AG08395 (cell line): ENCODE measurements at regions not wholly inside any gene's neighbourhood (a gene's known extent, or its start where the extent isn't known, plus 50 kb on each side); places are given as distances from the start of the nearest gene placed in this dataset.

Experiments used
- DNase-seq: peaks from one replicate; pipeline ENCODE4 v3.0.0; 2012; ENCODE audit warnings: mixed read lengths, low spot score

GRCh38 chr5:67467110-67467509 lies 270.5 kb upstream of the CD180 start:
- DNase-seq, result no peak

DNA sequence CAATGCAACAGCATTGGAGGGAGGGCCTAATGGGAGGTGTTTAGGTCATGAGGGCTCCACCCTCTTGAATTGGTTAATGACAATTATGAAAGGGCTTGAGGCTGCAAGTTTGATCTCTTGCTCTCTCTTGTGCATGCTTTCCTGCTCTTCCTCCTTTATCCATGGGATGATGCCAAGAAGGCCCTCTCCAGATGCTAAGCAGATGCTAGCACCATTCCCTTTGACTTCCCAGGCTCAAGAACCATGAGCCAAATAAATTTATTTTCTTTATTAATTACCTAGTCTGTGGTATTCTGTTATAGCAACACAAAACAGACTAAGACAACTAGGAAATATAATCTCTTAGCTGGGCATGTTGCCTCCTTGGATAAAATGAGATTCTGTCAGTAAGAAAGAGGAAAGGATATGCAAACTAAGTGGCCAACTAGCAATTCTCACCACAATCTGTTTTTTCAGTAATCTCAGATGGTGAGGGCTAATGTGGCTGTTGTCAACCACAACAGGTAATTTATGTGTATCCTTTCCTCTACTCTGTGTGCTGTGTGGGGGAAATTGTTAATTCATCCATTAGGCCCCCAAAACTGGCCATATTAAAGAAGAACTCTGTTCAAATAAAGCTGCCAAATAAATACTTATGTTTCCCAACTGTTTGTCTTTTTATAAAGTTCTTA lies 269.1 kb upstream of the CD180 start:
- DNase-seq, result no peak

DNA sequence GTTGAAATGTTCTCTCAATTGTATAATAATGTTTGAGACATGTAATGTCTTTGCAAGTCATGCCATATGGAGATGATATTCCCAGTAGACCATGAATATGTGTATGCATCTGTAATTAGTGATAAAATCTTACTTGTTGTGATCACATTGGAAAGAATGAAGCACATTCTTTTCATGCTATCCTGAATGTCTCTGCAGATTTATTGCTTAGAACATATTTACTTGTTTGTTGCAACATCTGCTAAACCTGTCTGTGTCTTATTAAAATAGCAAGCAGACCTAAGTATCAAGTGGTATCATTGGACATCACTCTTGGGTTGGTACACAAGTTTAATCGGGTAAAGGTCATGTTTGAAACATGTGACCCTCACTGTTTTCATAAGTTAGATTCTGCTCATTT lies 265.5 kb upstream of the CD180 start:
- DNase-seq, result peak; percentile 10

- no peak for DNase-seq
These were observed 262.7 kb upstream of the CD180 start for GRCh38 chr5:67459253-67459652.

GRCh38 chr5:67455970-67456369 lies 259.4 kb upstream of the CD180 start:
- no peak for DNase-seq

- no peak for DNase-seq
These were observed 258.5 kb upstream of the CD180 start for GRCh38 chr5:67454957-67455561.

DNA sequence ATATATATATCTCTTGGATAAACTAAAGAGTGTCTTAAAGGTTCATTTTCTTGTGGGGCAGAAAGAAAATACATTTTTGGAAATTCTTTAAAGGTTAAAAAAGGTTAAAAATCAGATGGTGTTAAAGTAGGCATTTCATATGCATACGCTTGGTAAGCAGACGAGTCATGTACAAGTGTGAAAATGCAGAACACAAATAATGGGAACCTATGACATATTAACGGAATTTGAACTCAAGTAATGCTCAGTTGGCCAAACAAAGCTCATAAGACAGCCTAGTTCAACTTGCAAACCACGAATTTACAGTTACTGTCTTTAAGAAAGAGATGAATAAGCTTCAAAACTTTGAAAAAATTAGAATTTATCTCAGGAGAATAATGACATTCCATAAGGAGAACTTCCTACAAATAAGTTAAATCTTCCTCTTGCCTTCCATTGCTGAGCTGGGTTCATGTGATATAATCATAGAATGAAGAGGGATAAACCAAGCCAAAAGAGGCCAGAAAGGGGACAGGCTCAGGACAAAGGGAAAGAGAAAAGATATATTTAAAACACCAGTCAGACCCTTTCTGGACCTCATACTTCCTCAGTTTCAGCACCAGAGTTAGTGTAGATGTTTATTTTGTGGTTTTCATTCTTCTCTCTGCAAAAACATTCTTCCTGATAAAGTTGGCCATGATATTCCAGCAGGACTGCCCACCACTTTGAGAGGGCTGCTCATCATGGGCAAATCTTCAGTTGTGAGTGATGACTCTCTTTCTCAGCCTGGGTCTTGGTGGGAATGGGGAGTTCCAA lies 256.7 kb upstream of the CD180 start:
- DNase-seq, result no peak

DNA sequence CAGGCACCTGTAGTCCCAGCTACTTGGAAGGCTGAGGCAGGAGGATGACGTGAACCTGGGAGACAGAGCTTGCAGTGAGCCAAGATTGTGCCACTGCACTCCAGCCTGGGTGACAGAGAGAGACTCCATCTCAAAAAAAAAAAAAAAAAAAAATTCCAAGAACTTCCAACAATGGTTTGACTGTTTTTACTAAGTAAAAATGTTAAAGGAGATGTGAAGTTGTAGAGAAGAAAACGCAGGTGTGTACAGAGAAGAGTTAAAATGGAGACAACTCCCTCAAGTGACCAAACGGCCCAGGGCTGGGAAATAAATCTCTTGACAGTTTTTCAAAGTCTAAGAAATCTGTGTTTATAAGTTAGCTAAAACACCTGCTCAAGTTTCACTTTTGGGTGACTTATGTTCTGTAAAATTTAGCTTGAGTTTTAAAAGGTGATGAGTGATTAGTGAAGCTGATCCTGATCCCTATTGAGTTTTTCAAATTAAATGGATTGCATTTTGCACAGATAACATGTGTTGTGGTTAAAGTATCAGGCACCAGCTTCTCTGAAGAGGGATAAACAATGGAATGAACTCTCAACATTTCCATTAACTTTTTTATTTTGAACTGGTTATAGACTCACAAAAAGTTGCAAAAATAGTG lies 255.2 kb upstream of the CD180 start:
- DNase-seq, result no peak

GRCh38 chr5:67447732-67448131 lies 251.1 kb upstream of the CD180 start:
- DNase-seq, result no peak

DNA sequence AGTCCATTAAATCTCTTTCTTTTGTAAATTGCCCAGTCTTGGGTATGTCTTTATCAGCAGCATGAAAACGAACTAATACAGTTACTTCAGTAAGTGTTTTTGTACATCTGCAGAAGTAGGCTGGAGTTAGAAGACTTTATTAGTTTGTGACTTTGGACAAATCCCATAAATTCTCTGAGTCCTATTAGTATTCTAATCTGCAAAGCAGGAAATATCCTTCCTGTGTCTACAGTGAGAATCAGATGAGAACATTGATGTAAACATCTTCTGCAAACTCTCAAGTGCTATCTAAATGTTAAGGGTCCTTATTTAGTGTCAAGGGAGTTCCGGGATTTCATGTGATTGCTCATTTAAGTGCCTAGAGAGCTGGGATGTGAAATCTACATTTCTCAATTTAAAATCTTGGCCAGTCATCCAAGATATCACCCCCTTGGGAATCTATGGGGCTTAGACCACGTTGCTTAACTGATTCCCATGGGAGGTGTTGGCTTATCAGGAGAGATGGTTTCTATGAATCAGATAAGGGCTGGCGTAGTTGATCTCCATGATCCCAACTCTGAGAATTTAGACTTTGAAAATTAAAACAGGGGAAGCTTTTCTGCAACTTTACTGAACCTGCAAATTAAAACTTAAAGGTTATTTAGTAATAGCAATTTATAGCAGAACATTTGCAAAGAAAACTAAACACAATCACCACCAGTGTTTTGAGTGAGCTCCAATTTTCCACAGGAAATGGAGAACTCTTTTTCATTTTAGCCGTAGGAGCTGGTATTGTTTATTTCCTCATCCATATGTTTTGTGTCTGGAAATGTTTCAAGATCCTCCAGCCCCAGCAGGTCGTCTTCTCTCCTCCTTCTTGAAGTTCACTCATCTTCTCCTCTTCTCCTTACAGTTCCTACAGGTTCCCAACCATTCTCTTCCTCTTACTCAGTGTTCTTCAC lies 241.6 kb upstream of the CD180 start:
- no peak for DNase-seq

- DNase-seq, result no peak
These were observed 238.4 kb upstream of the CD180 start for GRCh38 chr5:67435032-67435431.

GRCh38 chr5:67434466-67434865 lies 237.9 kb upstream of the CD180 start:
- DNase-seq, result no peak

GRCh38 chr5:67432606-67433005 lies 236.0 kb upstream of the CD180 start:
- no peak for DNase-seq

GRCh38 chr5:67431191-67431590 lies 234.6 kb upstream of the CD180 start:
- no peak for DNase-seq

DNA sequence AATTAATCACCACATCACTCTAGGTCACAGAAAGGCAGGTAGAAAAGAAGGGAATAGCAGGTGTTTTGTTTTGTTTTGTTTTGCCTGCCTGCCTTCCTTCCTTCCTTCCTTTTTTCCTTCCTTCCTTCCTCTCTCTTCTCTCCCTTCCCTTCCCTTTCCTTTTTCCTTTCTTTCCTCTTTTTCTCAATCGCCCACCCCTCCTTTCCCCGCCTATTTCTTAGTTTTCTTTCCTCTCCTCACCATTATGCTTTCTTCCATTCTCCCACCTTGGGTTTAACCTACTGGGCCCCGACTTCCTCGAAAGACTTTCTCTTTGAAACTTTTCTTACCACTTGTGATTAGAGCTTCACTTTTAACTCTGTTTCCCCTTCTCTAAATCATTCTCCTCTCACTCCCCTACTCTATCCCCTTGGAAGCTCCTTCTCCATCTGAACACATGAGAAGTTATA lies 231.3 kb upstream of the CD180 start:
- no peak for DNase-seq

DNA sequence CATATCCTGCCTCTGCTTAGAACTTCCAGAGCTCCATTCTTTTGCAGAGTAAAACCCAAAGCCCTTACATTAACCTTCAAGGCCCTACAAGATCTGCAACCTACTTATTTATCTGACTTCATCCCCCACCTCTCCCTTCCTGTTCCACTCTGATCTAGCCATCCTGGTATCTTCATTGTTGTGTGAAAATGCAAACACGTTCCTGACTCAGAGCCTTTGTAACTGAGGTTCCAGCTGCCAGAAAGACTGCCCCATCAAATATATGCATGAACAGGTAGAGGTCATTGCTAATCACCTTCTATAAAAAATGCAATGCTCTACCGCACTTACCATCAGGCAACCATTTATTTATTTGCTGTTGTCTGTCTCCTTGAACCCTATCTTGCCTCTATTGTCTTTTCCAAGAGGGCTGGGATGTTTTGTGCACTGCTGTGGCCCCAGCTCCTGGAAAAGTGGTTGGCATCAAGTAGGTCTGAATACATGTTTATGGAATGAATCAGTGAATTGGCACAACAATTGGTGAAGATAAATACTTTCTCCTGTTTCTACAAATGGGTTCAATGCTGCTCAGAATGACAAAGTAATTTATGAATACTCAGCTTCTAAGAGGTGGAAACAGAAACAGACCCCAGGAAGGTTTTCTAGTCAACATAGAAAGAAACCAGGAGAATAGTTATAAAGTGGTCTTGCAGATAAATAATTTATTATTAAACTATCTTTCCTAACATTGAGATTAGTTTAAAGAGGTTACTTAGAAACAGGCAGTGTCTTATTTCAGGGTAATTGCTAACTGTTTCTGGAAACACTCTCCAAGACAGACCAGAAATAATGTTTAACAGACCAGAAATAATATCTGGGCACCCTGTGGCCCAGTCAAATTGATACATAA lies 230.6 kb upstream of the CD180 start:
- DNase-seq, result no peak

DNA sequence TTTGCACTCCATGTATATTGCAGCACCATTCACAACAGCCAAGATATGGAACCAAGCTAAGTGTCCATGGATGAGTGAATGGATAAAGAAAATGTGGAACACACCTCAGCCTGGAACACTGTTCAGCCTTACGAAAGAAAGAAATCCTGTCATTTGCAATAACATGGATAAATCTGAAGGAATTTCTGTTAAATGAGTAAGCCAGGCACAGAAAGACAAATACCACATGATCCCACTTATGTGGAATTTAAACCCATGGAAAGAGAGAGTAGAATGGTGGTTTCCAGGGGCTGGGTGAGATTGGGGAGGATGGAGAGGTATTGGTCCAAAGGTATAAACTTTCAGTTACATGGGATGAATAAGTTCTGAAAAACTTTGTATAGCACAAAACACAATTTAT lies 228.9 kb upstream of the CD180 start:
- peak; percentile 12 for DNase-seq

- DNase-seq, result no peak
These were observed 221.2 kb upstream of the CD180 start for GRCh38 chr5:67417839-67418238.

DNA sequence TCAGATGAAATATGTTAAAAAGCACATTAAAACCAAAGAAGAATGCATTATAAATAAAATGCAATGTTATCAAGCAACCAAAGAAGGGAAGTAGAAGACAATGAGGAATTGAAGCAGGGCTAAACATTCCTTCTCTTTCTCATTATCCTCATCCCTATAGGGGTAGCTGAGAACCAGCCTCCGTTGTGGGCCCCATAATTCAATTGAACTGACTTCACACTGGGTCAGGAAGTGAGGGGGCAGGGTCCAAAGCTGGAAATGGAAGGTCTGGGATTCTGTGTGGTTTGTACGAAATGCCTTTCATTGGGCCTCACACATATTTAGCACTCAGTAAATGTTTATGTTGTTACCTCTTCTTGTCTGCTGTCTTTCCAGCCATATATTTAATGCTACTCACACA lies 220.4 kb upstream of the CD180 start:
- no peak for DNase-seq

DNA sequence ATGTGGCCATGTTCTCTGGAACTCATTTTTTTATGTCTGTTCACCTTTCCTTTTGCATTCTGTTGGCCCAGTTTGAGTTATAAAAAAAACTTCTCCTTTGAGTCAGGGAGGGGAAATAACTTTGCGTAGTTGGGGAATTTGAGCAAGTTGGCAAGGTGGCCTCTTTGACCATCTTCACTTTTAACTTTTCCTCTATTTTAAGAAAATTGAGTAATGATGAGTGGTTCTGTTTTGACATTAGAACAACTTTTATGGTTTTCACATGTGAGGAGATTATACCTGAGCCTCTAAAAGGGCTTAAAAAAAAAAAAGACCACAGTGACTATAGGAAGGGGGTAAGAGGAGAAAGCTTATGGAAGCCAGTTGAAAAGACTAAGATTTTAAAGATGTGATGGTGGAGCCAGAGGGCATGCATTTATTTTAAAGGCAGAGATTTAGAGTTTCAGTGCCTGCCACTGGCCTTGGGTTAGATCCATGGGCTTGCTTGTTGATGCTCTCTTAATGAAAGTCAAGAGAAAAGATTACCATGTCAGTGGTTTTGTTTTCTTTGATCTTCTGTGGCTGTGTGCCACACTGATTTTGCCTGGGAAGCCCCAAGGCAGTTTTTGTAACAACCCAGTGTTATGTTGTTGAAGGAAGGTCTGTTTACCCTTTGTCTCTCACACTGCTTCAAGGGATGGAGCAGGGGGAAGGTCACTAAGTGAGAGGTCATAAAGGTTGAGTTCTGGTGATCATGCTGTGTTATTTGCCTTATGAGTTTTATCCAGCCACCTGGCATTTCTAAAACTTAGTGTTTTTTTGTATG lies 219.7 kb upstream of the CD180 start:
- DNase-seq, result no peak
